Left colon (tissue), 2 donors: ENCODE measurements at regions not wholly inside any gene's neighbourhood (a gene's known extent, or its start where the extent isn't known, plus 50 kb on each side); places are given as distances from the start of the nearest gene placed in this dataset.
A peak's percentile ranks its signal among the peaks of the same experiment; 100 is the strongest.

Experiments used
- ATAC-seq: fragments of 200-7000 bp; cut with Tn5 transposase; one replicate; pipeline ENCODE4 v1.9.1; 2020; ENCODE audit warnings: mild to moderate bottlenecking, moderate library complexity
- DNase-seq, 2 donors: peaks; one replicate each; pipeline ENCODE4 v3.0.0-alpha.2; 2020
- intact Hi-C, 2 donors: fragments of 100-400 bp; cut with DNase I in 1 of 2; cut with micrococcal nuclease in 1 of 2; formaldehyde crosslinking; loops; one replicate each; pipeline versions ENCODE4 v1.11.2 to v1.14.0; 2022; cut with DNase I, micrococcal nuclease
- donor health status: DM: no; HTN: no; CAD: no.
- donor health status: DM: yes; HTN: yes; CAD: no.

DNA sequence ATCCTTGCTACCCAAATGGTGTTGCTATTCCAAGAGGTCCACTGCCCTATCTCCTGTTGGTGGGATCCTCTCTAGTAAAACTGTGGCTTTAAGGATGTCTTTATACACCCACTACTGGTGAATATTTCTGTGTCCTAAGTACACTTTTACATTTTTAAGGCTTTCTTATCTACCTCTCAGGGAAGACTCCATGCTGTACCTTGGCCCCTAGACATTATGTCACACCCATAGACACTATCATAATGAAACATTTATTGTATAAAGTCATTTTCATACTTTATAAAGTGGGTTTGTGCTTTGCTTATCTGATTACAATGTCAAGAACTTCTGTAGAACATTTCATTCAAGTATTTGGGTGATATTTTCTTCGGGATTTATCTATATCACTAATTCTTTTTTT, 270.3 kb upstream of the SNX7 start:
- intact Hi-C loops = no loop called here
- DNase-seq (no peak), ATAC-seq (peak; percentile 82)

DNA sequence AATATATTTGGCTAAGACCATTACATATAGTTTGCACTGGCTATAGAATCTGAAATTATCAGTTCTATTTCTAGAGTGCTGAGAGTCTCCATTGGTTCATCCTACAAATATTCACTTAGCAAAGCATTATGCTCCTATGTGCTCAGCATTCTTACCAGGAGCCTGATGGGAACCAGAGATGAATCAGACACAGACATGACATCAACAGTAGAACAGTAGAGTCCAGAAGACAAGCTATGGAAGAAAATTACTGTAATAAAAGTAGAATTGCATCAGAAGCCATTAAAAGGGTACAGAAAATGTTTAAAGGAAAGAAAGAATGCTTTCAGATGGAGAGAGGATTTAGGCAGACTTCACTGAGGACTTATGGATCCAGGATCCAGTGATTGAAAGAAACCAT, 271.7 kb upstream of the SNX7 start:
- intact Hi-C loops = no loop called here
- ATAC-seq = peak; percentile 22
- DNase-seq = no peak

- ATAC-seq (no peak), DNase-seq (no peak)
- intact Hi-C loops = no loop called here
These were observed 273.1 kb upstream of the SNX7 start for GRCh38 chr1:98388441-98388840.

- DNase-seq (no peak), ATAC-seq (no peak)
- intact Hi-C loops = no loop called here
These were observed 273.8 kb upstream of the SNX7 start for GRCh38 chr1:98387701-98388100.

DNA sequence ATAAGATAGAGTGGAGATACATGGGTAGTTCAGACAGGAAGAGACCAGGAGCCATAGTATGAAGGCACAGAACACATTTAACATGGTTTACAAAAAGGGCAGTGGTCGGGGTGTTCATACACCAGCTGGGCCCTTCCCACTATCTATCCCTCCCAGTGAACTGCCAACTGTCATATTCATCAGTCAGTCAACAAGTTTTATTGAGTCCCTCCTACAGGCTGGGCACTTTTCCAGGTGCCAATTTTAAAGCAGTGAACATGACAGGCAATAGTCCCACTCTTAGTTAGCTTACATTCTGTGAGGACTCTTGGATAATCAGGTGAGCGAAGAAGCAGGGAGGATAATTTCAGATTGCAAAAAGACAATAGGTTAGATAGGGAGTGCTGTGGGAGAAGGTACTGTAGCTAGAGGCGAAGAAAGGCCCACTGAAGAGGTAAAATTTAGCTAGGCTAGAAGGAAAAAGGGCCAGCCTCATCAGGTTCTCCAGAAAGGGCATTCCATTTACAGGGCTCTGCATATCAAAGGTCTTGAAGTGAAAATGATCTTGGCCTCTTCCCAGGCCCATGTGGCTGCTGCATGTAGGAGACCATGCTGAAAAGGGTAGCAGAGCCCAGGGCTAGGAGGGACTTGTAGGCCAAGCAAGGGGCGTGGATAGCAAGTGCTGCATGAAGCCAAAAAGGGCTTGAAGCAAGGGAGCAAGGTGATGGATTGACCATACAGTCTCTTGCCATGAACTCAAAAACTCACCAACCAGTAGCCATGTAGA, 274.7 kb upstream of the SNX7 start:
- peak; percentile 49 to 51 for DNase-seq
- peak; percentile 85 for ATAC-seq
- intact Hi-C loops = no loop called here

GRCh38 chr1:98385652-98386051, 275.9 kb upstream of the SNX7 start:
- intact Hi-C loops = no loop called here
- no peak for DNase-seq

GRCh38 chr1:98384461-98385141, 276.9 kb upstream of the SNX7 start:
- DNase-seq = no peak
- intact Hi-C loops = no loop called here
- ATAC-seq = no peak

More at GRCh38 chr1:98385652-98386051, 275.9 kb upstream of the SNX7 start:
- no peak for ATAC-seq

- intact Hi-C loops = no loop called here
- DNase-seq = no peak
- no peak for ATAC-seq
These were observed 278.4 kb upstream of the SNX7 start for GRCh38 chr1:98382986-98383740.

- DNase-seq (no peak), ATAC-seq (no peak)
- intact Hi-C loops = no loop called here
These were observed 278.9 kb upstream of the SNX7 start for GRCh38 chr1:98382586-98382985.

DNA sequence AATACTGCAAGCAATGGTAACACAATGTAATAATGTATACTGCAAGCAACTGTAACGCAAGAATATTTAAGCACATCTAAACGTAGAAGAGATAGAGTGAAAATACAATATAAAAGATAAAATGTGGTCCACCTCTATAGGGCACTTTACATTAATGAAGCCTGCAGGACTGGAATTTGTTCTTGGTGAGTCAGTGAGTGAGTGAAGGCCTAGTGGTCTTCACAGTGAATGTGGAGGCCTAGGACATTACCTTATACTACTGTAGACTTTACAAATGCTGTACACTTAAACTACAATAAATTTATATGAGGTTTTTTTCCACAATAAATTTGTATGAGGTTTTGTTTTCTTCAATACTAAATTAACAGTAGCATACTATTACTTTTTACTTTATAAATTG, 287.4 kb upstream of the SNX7 start:
- ATAC-seq (no peak), DNase-seq (no peak)
- intact Hi-C loops = no loop called here

DNA sequence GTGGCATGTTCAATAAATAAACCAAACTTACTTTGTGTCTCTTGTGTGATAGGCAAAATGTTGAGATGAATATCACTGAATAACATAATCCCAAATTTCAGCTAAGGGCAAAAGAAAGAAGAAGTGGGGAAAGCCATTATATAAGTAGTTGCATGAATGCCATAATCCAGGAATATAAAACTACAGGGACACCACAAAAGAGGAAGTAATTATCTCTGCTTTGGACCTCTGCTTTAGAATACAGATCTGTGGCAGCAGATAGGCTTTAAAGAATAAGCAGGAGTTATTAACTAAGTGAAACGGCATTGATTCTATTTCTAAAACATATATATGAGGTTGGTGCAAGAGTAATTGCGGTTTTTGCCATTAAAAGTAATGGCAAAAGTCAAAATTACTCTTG, 288.5 kb upstream of the SNX7 start:
- no peak for DNase-seq
- intact Hi-C loops = no loop called here
- peak; percentile 53 for ATAC-seq

DNA sequence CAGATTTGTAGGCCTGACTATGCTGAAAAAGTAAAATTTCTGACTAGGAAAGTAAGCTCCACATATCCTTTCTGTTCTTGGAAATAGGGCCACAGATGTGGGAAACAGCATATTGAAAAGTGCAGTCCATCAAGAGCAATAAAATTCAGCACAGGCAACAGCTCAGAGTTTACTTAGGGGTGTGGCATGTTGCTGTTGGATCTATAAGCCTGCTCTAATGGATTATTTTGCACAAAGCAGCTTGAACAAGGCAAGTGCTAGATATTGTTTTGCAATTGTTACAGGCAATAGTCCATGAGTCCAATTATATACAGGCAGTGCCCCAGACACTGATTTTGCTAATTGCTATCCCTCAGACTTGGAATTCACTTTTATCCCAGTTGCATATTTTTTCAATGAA, 289.8 kb upstream of the SNX7 start:
- DNase-seq (no peak), ATAC-seq (peak; percentile 92)
- intact Hi-C loops = no loop called here

DNA sequence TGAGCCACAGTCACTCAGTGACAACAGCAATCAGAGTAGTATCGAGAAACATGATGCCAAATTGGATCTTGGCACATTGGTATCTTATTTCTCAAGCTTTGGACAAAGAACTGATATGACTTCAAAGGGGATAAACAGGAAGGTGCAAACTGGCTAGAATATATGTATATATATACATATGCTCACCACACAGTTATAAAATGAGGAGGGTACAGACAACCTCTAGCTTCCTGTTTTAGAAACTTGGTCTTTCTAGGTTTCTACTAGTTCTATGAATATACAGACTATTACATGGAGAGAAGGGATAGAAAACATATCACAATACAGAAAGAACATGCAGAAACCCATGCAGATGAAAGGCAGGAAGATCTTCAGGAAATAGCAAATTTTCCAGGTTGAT, 292.1 kb upstream of the SNX7 start:
- DNase-seq (no peak), ATAC-seq (no peak)
- intact Hi-C loops = no loop called here

DNA sequence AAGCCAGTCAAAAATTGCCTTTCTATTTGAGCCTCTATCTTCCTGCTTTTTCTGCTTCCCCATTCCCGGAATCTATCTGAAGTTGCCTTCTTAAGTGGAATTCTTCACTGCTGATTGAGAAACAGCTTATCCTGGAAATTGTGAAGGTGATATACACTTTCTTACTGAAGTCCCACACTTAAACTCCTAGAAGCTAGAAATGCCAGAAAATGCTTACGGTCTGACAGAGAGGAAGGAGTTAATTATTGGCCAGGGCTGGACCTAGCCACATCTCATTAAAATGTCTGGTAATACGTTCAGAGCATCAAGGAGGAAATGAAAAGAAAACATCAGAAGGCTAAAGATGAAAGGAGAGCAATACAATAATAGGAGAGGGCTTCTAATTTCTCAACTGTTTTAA, 292.5 kb upstream of the SNX7 start:
- intact Hi-C loops = no loop called here
- DNase-seq (no peak), ATAC-seq (no peak)

- no peak for DNase-seq
- intact Hi-C loops = no loop called here
- ATAC-seq = no peak
These were observed 294.1 kb upstream of the SNX7 start for GRCh38 chr1:98367426-98367825.

GRCh38 chr1:98366343-98366742, 295.2 kb upstream of the SNX7 start:
- intact Hi-C loops = no loop called here
- ATAC-seq = peak; percentile 34
- DNase-seq = no peak

GRCh38 chr1:98364544-98364943, 297.0 kb upstream of the SNX7 start:
- ATAC-seq = no peak
- no peak for DNase-seq
- intact Hi-C loops = no loop called here

DNA sequence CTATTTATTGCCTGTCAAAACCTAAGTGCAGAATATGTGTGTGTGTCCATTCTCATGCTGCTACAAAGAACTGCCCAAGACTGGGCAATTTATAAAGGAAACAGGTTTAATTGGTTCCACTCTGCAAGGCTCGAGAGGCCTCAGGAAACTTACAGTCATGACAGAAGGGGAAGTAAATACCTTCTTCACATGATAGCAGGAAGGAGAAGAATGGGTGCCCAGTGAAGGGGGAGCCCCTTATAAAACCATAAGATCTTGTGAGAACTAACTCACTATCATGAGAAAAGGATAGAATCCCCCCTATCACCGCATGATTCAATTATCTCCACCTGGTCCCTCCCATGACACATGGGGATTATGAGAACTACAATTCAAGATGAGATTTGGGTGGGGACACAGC, 300.7 kb upstream of the SNX7 start:
- DNase-seq = no peak
- no peak for ATAC-seq
- intact Hi-C loops = no loop called here

GRCh38 chr1:98355656-98356383, 305.7 kb upstream of the SNX7 start:
- intact Hi-C loops = no loop called here
- DNase-seq (no peak), ATAC-seq (no peak)
